ENCODE measurements at regions not wholly inside any gene's neighbourhood (a gene's known extent, or its start where the extent isn't known, plus 50 kb on each side); places are given as distances from the start of the nearest gene placed in this dataset.

- TF ChIP-seq SUZ12 (IDR thresholded peaks at IDR 0.05; ENCODE audit: extremely low read depth, insufficient read depth, insufficient read length), result no peak
- no peak for TF ChIP-seq YY1 (IDR thresholded peaks at IDR 0.05; ENCODE audit: insufficient read depth, insufficient read length)
- no peak for TF ChIP-seq ZNF274 (IDR thresholded peaks at IDR 0.05; ENCODE audit: low read depth, low read length)
Measured at GRCh38 chrX:16319929-16320328, 152.6 kb downstream of the MAGEB17 start.
